CD14-positive monocyte (primary cell): ENCODE measurements at regions not wholly inside any gene's neighbourhood (a gene's known extent, or its start where the extent isn't known, plus 50 kb on each side); places are given as distances from the start of the nearest gene placed in this dataset.

Source experiments
- DNase-seq, 3 donors: peaks; one replicate each; pipeline ENCODE4 v3.0.0-alpha.2; 2011 to 2022
- H2AFZ ChIP-seq: 2 replicates; pipeline ENCODE4 v1.6.0; 2012; ENCODE audit warnings: mild to moderate bottlenecking, low read depth, low read length, inconsistent platforms; ENCODE audit not compliant: insufficient read depth, poor library complexity, severe bottlenecking
- H3K27ac ChIP-seq, 2 donors: 1 replicate in 1 of 2; 2 replicates in 1 of 2; pipeline ENCODE4 v1.5.1; 2012 to 2013; ENCODE audit warnings: low read length in 2 of 2, control low read depth in 1 of 2, inconsistent platforms in 1 of 2, low read depth in 1 of 2, mild to moderate bottlenecking in 1 of 2
- H3K27me3 ChIP-seq, 2 donors: one replicate each; pipeline versions ENCODE4 v1.6.0 to v1.6.1; 2011 to 2013; ENCODE audit warnings: low read length in 2 of 2; ENCODE audit not compliant: control insufficient read depth in 2 of 2, insufficient read depth in 2 of 2
- H3K36me3 ChIP-seq, 2 donors: replicated peaks in 1 of 2; 1 replicate in 1 of 2; 2 replicates in 1 of 2; pipeline versions ENCODE4 v1.5.1 to v1.6.1; 2012 to 2013; ENCODE audit warnings: low read length in 2 of 2, control low read depth in 1 of 2, inconsistent platforms in 1 of 2, mild to moderate bottlenecking in 1 of 2; ENCODE audit not compliant: insufficient read depth in 2 of 2, control insufficient read depth in 1 of 2
- H3K4me1 ChIP-seq, 2 donors: 1 replicate in 1 of 2; 2 replicates in 1 of 2; pipeline versions ENCODE4 v1.5.1 to v1.6.1; 2012 to 2013; ENCODE audit warnings: low read length in 2 of 2, control low read depth in 1 of 2, inconsistent platforms in 1 of 2, mild to moderate bottlenecking in 1 of 2, moderate library complexity in 1 of 2; ENCODE audit not compliant: insufficient read depth in 2 of 2, control insufficient read depth in 1 of 2
- H3K4me2 ChIP-seq: replicated peaks from 2 replicates; pipeline ENCODE3; 2012; ENCODE audit warnings: low read length, moderate library complexity, mild to moderate bottlenecking; ENCODE audit not compliant: poor library complexity, severe bottlenecking; ENCODE audit errors: extremely low read depth
- H3K4me3 ChIP-seq, 3 experiments: fragments of 200-600 bp in 1 of 3; sonication (generic) in 1 of 3; replicated peaks in 1 of 3; 1 replicate in 2 of 3; 2 replicates in 1 of 3; pipeline ENCODE4 v1.5.1; 2011 to 2013; ENCODE audit warnings: low read length in 3 of 3, mild to moderate bottlenecking in 3 of 3, control low read depth in 2 of 3, low read depth in 2 of 3, inconsistent platforms in 1 of 3, moderate library complexity in 1 of 3
- H3K79me2 ChIP-seq: 2 replicates; pipeline ENCODE4 v1.6.0; 2012; ENCODE audit warnings: mild to moderate bottlenecking, control low read depth, inconsistent platforms, low read length, moderate library complexity; ENCODE audit not compliant: insufficient read depth
- H3K9ac ChIP-seq: 2 replicates; pipeline ENCODE4 v1.6.0; 2017; ENCODE audit warnings: low read length, mild to moderate bottlenecking; ENCODE audit not compliant: insufficient read depth, poor library complexity, severe bottlenecking
- H3K9me3 ChIP-seq, 2 donors: replicated peaks in 1 of 2; 1 replicate in 1 of 2; 2 replicates in 1 of 2; pipeline versions ENCODE4 v1.5.1 to v1.6.1; 2012 to 2013; ENCODE audit warnings: low read length in 2 of 2, control low read depth in 1 of 2; ENCODE audit not compliant: control insufficient read depth in 1 of 2, insufficient read depth in 1 of 2
- H4K20me1 ChIP-seq: 2 replicates; pipeline ENCODE4 v1.6.0; 2012; ENCODE audit warnings: mild to moderate bottlenecking, low read length, control low read depth, moderate library complexity; ENCODE audit not compliant: insufficient read depth
- H3K27ac Mint-ChIP-seq, 7 donors: one replicate each; pipeline ENCODE4 v1.8.0; 2020; ENCODE audit warnings: mild to moderate bottlenecking in 7 of 7, mixed read lengths in 7 of 7, moderate library complexity in 6 of 7, inconsistent platforms in 2 of 7
- H3K27me3 Mint-ChIP-seq, 3 donors: one replicate each; pipeline ENCODE4 v1.8.0; 2021 to 2022; ENCODE audit warnings: low read depth in 3 of 3, mild to moderate bottlenecking in 3 of 3, mixed read lengths in 3 of 3, moderate library complexity in 3 of 3, inconsistent platforms in 1 of 3
- H3K36me3 Mint-ChIP-seq, 2 donors: one replicate each; pipeline ENCODE4 v1.8.0; 2020; ENCODE audit warnings: mixed read lengths in 2 of 2, inconsistent platforms in 1 of 2, mild to moderate bottlenecking in 1 of 2
- H3K4me1 Mint-ChIP-seq: one replicate; pipeline ENCODE4 v1.8.0; 2020; ENCODE audit warnings: mild to moderate bottlenecking, mixed read lengths
- H3K4me3 Mint-ChIP-seq, 2 donors: one replicate each; pipeline ENCODE4 v1.8.0; 2020; ENCODE audit warnings: mild to moderate bottlenecking in 2 of 2, mixed read lengths in 2 of 2, moderate library complexity in 1 of 2
- H3K9me3 Mint-ChIP-seq, 7 donors: one replicate each; pipeline ENCODE4 v1.8.0; 2020 to 2022; ENCODE audit warnings: mixed read lengths in 7 of 7, mild to moderate bottlenecking in 6 of 7, moderate library complexity in 6 of 7, inconsistent platforms in 2 of 7
- WGBS: methylation state at CpG from one replicate; pipeline ENCODE4 v1.1.5; 2013; ENCODE audit warnings: missing lambda C conversion rate; ENCODE audit not compliant: insufficient coverage; 5-methylcytosine and 5-hydroxymethylcytosine counted together
- intact Hi-C, 2 donors: fragments of 100-400 bp; cut with micrococcal nuclease; formaldehyde crosslinking; loops; one replicate each; pipeline versions ENCODE4 v1.15.0 to v1.15.1; 2023
- TF ChIP-seq, protein P1 (sequence below): fragments of 200-600 bp; IDR thresholded peaks from one replicate; pipeline ENCODE4 v1.8.0; 2022; ENCODE audit warnings: antibody characterized with exemption, mild to moderate bottlenecking

DNA sequence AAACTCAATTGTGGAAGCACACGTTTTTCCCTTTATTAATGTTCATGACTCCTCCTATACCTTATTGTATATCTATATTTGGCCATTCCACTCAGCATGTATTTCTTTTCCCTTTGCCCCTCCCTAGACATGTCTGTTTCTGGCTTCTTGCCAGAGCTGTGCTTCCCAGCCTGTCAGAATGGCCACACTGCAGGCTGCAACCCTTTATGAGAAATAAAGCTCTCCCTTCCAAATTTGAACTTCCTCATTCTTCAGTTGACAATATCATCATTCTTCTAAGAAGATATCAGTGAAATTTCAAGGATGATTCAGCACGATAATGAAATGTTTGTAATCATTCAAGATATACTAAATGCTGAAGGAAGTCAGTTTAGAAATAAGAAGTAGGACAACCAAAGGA, 107.6 kb upstream of the PRSS3 start:
- H3K9me3 ChIP-seq = no peaks in the 10 kb centered on the region
- WGBS = 0% methylated on average over 1 of the region's 2 CpGs

DNA sequence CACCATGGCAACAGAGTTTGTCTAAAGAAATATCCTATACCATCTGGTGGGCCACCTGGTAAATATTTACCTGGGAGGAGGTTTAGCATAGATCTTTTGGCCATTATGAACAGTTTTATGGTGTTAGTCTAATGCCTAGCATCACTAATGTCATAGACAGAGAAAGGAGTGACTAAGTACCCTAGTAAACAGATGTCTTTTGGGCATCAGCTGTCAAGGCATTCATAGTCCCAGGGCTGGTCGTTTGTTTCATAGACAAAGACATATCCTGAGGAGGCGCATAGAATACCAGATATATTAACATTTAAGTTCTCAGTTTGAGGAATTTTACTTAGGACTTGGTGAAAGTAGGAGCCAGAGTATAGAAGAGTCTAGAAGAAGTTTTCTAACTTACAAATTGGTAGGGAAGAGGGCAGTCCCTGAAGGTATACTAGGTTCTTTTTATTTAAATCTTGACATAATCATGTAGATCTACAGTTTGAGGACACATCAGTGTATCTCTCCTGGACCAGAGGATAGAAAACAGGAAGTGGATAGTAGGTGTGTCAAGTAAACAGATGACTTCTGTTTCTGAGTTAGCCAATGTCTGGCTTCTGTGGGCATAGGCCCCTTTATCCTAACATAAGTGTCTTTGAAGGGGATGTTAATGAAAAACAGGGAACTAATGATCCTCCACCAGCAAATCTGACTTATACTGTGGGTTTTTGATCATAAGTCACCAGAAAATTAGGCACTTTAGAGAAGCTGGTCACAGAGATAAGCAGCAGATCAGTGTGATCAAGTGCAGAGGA, 105.0 kb upstream of the PRSS3 start:
- WGBS = no CpG with 5 or more reads among the region's 2 CpGs
- H3K27ac Mint-ChIP-seq = peak overlapping the region in 3 of 7 donors; percentile 30 to 35 (median 30)
- intact Hi-C loops = no loop called here
- Histone ChIP-seq H2AFZ (no peak overlapping the region), H3K4me2 (no peak overlapping the region), H3K9ac (no peak overlapping the region), H3K36me3 (no peaks in the 10 kb centered on the region), H3K27ac (no peak overlapping the region), H4K20me1 (no peaks in the 10 kb centered on the region), H3K79me2 (no peaks in the 10 kb centered on the region), H3K4me1 (peaks cover 19 to 34% of the 10 kb centered on the region in 2 donors), H3K27me3 (no peaks in the 10 kb centered on the region), H3K4me3 (no peak overlapping the region), H3K9me3 (no peaks in the 10 kb centered on the region)
- peak; percentile 25 to 52 (median 37) for DNase-seq
- H3K27me3 Mint-ChIP-seq = peaks cover 0 to 2% (median 0%) of the 10 kb centered on the region in 3 donors
- H3K4me1 Mint-ChIP-seq = peaks cover 25% of the 10 kb centered on the region
- peak overlapping the region in 1 of 2 donors; percentile 39 for H3K4me3 Mint-ChIP-seq
- H3K36me3 Mint-ChIP-seq = no peaks in the 10 kb centered on the region
- H3K9me3 Mint-ChIP-seq = peaks cover 0 to 1% (median 0%) of the 10 kb centered on the region in 7 donors
- TF ChIP-seq, protein P1, sequence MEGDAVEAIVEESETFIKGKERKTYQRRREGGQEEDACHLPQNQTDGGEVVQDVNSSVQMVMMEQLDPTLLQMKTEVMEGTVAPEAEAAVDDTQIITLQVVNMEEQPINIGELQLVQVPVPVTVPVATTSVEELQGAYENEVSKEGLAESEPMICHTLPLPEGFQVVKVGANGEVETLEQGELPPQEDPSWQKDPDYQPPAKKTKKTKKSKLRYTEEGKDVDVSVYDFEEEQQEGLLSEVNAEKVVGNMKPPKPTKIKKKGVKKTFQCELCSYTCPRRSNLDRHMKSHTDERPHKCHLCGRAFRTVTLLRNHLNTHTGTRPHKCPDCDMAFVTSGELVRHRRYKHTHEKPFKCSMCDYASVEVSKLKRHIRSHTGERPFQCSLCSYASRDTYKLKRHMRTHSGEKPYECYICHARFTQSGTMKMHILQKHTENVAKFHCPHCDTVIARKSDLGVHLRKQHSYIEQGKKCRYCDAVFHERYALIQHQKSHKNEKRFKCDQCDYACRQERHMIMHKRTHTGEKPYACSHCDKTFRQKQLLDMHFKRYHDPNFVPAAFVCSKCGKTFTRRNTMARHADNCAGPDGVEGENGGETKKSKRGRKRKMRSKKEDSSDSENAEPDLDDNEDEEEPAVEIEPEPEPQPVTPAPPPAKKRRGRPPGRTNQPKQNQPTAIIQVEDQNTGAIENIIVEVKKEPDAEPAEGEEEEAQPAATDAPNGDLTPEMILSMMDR = no peak

More for the DNA sequence above, 107.6 kb upstream of the PRSS3 start:
- Mint-ChIP-seq H3K9me3 (no peaks in the 10 kb centered on the region), H3K4me3 (peak overlapping the region in 1 of 2 donors; percentile 72), H3K36me3 (no peaks in the 10 kb centered on the region), H3K27me3 (no peaks in the 10 kb centered on the region), H3K27ac (peak overlapping the region in 6 of 7 donors; percentile 46 to 89 (median 78)), H3K4me1 (peaks cover 36% of the 10 kb centered on the region)
- H3K36me3 ChIP-seq = no peaks in the 10 kb centered on the region
- peak overlapping the region; percentile 25 for H3K4me2 ChIP-seq
- H3K27ac ChIP-seq = peak overlapping the region in 1 of 2 donors; percentile 18
- no peak overlapping the region for H3K4me3 ChIP-seq
- TF ChIP-seq, protein P1 = no peak
- H4K20me1 ChIP-seq = no peaks in the 10 kb centered on the region
- H2AFZ ChIP-seq = no peak overlapping the region
- H3K27me3 ChIP-seq = no peaks in the 10 kb centered on the region
- peak; percentile 42 to 65 (median 50) for DNase-seq
- H3K9ac ChIP-seq = no peak overlapping the region
- intact Hi-C loops = no loop called here
- no peaks in the 10 kb centered on the region for H3K79me2 ChIP-seq
- peaks cover 19 to 46% of the 10 kb centered on the region in 2 donors for H3K4me1 ChIP-seq
